Ishikawa (cell line): ENCODE measurements at regions not wholly inside any gene's neighbourhood (a gene's known extent, or its start where the extent isn't known, plus 50 kb on each side); places are given as distances from the start of the nearest gene placed in this dataset.

Source experiments
- CEBPB ChIP-seq: IDR thresholded peaks from 2 replicates; pipeline ENCODE4 v1.6.1; 2012
- CREB1 ChIP-seq: IDR thresholded peaks from 2 replicates; pipeline ENCODE4 v1.6.1; 2012; ENCODE audit warnings: low read depth
- EGR1 ChIP-seq: IDR thresholded peaks from 2 replicates; pipeline ENCODE4 v1.6.1; 2012
- EP300 ChIP-seq: IDR thresholded peaks from 2 replicates; pipeline ENCODE4 v1.6.1; 2012; ENCODE audit warnings: borderline replicate concordance
- FOXM1 ChIP-seq: IDR thresholded peaks from 2 replicates; pipeline ENCODE4 v1.6.1; 2012; ENCODE audit warnings: low read depth, borderline replicate concordance
- NFIC ChIP-seq: IDR thresholded peaks from 2 replicates; pipeline ENCODE4 v1.6.1; 2012
- RAD21 ChIP-seq: IDR thresholded peaks from 2 replicates; pipeline ENCODE4 v1.6.1; 2012; ENCODE audit warnings: low read depth
- TAF1 ChIP-seq: IDR thresholded peaks from 2 replicates; pipeline ENCODE4 v1.6.1; 2012; ENCODE audit warnings: low read depth, mild to moderate bottlenecking
- TCF12 ChIP-seq: IDR thresholded peaks from 2 replicates; pipeline ENCODE4 v1.6.1; 2012; ENCODE audit warnings: low read depth
- TEAD4 ChIP-seq: IDR thresholded peaks from 2 replicates; pipeline ENCODE4 v1.6.1; 2012
- YY1 ChIP-seq: IDR thresholded peaks from 2 replicates; pipeline ENCODE4 v1.6.1; 2012; ENCODE audit warnings: low read depth
- ZBTB7A ChIP-seq: IDR thresholded peaks from 2 replicates; pipeline ENCODE4 v1.6.1; 2012; ENCODE audit warnings: low read depth
- TF ChIP-seq, protein P1 (sequence below): IDR thresholded peaks from 2 replicates; pipeline ENCODE4 v1.6.1; 2012
- TF ChIP-seq, protein P2 (sequence below): IDR thresholded peaks from 2 replicates; pipeline ENCODE4 v1.6.1; 2012; ENCODE audit warnings: low read depth, mild to moderate bottlenecking
- TF ChIP-seq, protein P3 (sequence below): IDR thresholded peaks from 2 replicates; pipeline ENCODE4 v1.6.1; 2012

DNA sequence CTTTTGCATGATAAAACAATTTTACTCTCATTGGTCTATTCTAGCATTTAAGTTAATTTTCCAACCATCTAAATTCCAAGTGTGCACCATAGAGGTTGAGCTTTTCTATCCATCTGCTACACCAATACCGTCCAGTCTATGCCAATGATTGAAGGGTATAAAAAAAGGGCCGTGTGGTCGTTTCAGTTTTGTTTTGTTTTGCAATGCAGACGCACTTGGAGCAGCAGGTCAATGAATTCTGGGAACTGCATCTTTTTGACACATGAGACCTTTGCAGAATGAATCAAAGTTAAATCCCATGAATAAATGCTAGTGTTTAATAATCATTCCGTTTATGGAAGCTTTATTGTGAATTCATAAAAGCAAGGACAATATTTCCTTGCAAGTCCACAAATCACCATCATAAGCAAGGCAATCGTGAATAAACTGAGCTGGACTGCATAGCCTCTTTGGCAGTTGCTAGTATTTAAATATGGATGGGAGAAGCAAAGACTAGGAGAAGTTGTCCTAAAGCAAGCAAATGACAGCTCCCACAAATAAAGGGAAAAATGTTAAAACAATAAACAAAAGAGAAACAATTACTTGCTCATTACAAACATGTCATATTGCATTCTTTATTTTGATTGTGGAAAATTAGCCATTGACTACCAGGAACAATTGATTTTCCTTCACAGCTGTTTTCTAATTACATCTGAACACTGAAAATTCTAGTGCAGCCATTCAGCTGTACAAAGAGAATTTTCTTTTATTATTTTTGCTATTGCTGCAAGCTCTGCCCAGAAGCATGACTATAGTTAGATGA lies 649.7 kb upstream of the GJE1 start:
- no peak for TF ChIP-seq TCF12
- TF ChIP-seq TAF1, result no peak
- no peak for TF ChIP-seq EP300
- no peak for TF ChIP-seq FOXM1
- TF ChIP-seq, protein P1, sequence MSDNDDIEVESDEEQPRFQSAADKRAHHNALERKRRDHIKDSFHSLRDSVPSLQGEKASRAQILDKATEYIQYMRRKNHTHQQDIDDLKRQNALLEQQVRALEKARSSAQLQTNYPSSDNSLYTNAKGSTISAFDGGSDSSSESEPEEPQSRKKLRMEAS, result no peak
- no peak for TF ChIP-seq ZBTB7A
- no peak for TF ChIP-seq NFIC
- TF ChIP-seq RAD21, result no peak
- TF ChIP-seq CREB1, result no peak
- TF ChIP-seq YY1, result no peak
- TF ChIP-seq, protein P2, sequence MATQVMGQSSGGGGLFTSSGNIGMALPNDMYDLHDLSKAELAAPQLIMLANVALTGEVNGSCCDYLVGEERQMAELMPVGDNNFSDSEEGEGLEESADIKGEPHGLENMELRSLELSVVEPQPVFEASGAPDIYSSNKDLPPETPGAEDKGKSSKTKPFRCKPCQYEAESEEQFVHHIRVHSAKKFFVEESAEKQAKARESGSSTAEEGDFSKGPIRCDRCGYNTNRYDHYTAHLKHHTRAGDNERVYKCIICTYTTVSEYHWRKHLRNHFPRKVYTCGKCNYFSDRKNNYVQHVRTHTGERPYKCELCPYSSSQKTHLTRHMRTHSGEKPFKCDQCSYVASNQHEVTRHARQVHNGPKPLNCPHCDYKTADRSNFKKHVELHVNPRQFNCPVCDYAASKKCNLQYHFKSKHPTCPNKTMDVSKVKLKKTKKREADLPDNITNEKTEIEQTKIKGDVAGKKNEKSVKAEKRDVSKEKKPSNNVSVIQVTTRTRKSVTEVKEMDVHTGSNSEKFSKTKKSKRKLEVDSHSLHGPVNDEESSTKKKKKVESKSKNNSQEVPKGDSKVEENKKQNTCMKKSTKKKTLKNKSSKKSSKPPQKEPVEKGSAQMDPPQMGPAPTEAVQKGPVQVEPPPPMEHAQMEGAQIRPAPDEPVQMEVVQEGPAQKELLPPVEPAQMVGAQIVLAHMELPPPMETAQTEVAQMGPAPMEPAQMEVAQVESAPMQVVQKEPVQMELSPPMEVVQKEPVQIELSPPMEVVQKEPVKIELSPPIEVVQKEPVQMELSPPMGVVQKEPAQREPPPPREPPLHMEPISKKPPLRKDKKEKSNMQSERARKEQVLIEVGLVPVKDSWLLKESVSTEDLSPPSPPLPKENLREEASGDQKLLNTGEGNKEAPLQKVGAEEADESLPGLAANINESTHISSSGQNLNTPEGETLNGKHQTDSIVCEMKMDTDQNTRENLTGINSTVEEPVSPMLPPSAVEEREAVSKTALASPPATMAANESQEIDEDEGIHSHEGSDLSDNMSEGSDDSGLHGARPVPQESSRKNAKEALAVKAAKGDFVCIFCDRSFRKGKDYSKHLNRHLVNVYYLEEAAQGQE, result no peak
- TF ChIP-seq TEAD4, result no peak

GRCh38 chr6:141475259-141475658 lies 657.5 kb upstream of the GJE1 start:
- TF ChIP-seq EP300 (no peak), FOXM1 (no peak), ZBTB7A (no peak), CREB1 (no peak)
- TF ChIP-seq, protein P2, result no peak

- TF ChIP-seq ZBTB7A (no peak), TEAD4 (no peak)
Observed at GRCh38 chr6:141472162-141472928, 660.4 kb upstream of the GJE1 start.

GRCh38 chr6:141470810-141471209 lies 661.9 kb upstream of the GJE1 start:
- TF ChIP-seq EP300 (no peak), CREB1 (no peak), CEBPB (no peak), TCF12 (no peak), ZBTB7A (no peak), YY1 (no peak), TEAD4 (no peak), NFIC (no peak), EGR1 (no peak), RAD21 (no peak), FOXM1 (no peak), TAF1 (no peak)
- TF ChIP-seq, protein P1, result no peak
- TF ChIP-seq, protein P2, result no peak
- TF ChIP-seq, protein P3, sequence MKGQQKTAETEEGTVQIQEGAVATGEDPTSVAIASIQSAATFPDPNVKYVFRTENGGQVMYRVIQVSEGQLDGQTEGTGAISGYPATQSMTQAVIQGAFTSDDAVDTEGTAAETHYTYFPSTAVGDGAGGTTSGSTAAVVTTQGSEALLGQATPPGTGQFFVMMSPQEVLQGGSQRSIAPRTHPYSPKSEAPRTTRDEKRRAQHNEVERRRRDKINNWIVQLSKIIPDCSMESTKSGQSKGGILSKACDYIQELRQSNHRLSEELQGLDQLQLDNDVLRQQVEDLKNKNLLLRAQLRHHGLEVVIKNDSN, result no peak

DNA sequence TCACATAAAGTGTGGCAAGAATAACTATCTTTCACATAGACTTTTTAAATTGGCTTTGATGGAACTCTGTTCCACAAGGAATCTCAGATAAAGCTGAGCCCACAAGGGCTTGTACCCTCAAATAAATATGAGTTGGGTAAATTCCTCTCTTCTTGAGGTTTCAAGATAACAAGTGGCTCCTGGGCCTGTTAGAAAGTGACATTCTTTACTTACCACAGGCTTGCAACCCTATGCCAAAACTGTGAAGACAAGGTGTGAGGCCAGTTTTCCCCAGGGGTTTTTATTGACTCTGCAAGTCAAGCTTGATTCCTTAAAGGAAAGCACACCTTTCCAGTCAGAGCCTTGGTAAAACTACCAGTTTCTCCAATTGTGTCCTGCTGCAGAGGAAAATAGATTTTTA lies 664.8 kb upstream of the GJE1 start:
- no peak for TF ChIP-seq YY1
- TF ChIP-seq EP300, result no peak
- TF ChIP-seq, protein P1, result no peak
- TF ChIP-seq TAF1, result no peak
- TF ChIP-seq RAD21, result no peak
- TF ChIP-seq, protein P3, result no peak
- no peak for TF ChIP-seq ZBTB7A
- no peak for TF ChIP-seq TEAD4
- TF ChIP-seq TCF12, result no peak
- TF ChIP-seq EGR1, result no peak
- no peak for TF ChIP-seq CREB1
- TF ChIP-seq, protein P2, result no peak
- TF ChIP-seq NFIC, result no peak
